GM12878 (cell line): ENCODE measurements at regions not wholly inside any gene's neighbourhood (a gene's known extent, or its start where the extent isn't known, plus 50 kb on each side); places are given as distances from the start of the nearest gene placed in this dataset.

ENCODE experiments used
- ATAC-seq: fragments of 200-7000 bp; cut with Tn5 transposase; 3 replicates; pipeline ENCODE4 v1.9.1; 2020; ENCODE audit warnings: mild to moderate bottlenecking, moderate library complexity
- BruUV-seq: library from RNA; stranded (reverse); fragments of 400-500 nt; replicated peaks from 2 replicates; lab custom pipeline; 2021; lab: Mats Ljungman, UMichigan
- CTCF ChIA-PET: fragments of 300-600 bp; sonication (Branson Sonifier 250); formaldehyde crosslinking; extraction: SDS; loops from one replicate; lab custom pipeline; 2021; ENCODE audit warnings: inconsistent platforms; lab: Yijun Ruan, JAX
- POLR2A ChIA-PET: fragments of 350-600 bp; formaldehyde crosslinking; extraction: SDS; loops from one replicate; lab custom pipeline; 2021; ENCODE audit warnings: inconsistent platforms; lab: Charles Lee
- RAD21 ChIA-PET: fragments of 300-600 bp; sonication (Branson Sonifier 250); formaldehyde crosslinking; loops from one replicate; lab custom pipeline; 2023; ENCODE audit warnings: antibody characterized with exemption; ENCODE audit not compliant: unreplicated experiment; lab: Charles Lee
- SMC1A ChIA-PET: fragments of 300-600 bp; sonication (Branson Sonifier 250); formaldehyde crosslinking; loops from one replicate; lab custom pipeline; 2023; ENCODE audit not compliant: unreplicated experiment, uncharacterized antibody; lab: Charles Lee
- DNase-seq: peaks from one replicate; pipeline ENCODE4 v3.0.0-alpha.2; 2011; ENCODE audit warnings: low read depth, low spot score
- FAIRE-seq: peaks from 3 replicates; lab custom pipeline; 2011; peaks lifted over from hg19 to GRCh38; lab: Jason Lieb, UNC
- H2AFZ ChIP-seq: 2 replicates; pipeline ENCODE4 v1.6.0; 2011; ENCODE audit warnings: low read depth, low read length, control low read depth; ENCODE audit not compliant: control insufficient read depth
- H3K27ac ChIP-seq: 2 replicates; pipeline ENCODE4 v1.5.1; 2011; ENCODE audit warnings: control low read depth; ENCODE audit not compliant: control insufficient read depth, insufficient read depth
- H3K27me3 ChIP-seq, 2 experiments: replicated peaks in 1 of 2; 2 replicates each; pipeline versions ENCODE4 v1.6.0 to v1.6.1; 2011; ENCODE audit warnings: low read length in 1 of 2; ENCODE audit not compliant: control insufficient read depth in 2 of 2, insufficient read depth in 2 of 2
- H3K36me3 ChIP-seq, 2 experiments: 2 replicates each; pipeline ENCODE4 v1.5.1; 2011; ENCODE audit warnings: low read length in 1 of 2; ENCODE audit not compliant: control insufficient read depth in 2 of 2, insufficient read depth in 2 of 2
- H3K4me1 ChIP-seq: 2 replicates; pipeline ENCODE4 v1.6.1; 2011; ENCODE audit warnings: mild to moderate bottlenecking, low read length, moderate library complexity, mixed read lengths; ENCODE audit not compliant: control insufficient read depth, insufficient read depth
- H3K4me2 ChIP-seq: 2 replicates; pipeline ENCODE4 v1.6.0; 2011; ENCODE audit warnings: control low read depth; ENCODE audit not compliant: control insufficient read depth, insufficient read depth
- H3K4me3 ChIP-seq: fragments of 200-600 bp; sonication (generic); 2 replicates; pipeline ENCODE4 v1.5.1; 2016
- H3K79me2 ChIP-seq: 2 replicates; pipeline ENCODE4 v1.6.0; 2011; ENCODE audit warnings: low read length; ENCODE audit not compliant: control insufficient read depth, insufficient read depth
- H3K9ac ChIP-seq: 2 replicates; pipeline ENCODE4 v1.8.0; 2011; ENCODE audit warnings: low read length, control low read depth, mixed read lengths; ENCODE audit not compliant: control insufficient read depth, insufficient read depth
- H3K9me3 ChIP-seq: replicated peaks from 3 replicates; pipeline ENCODE4 v1.5.1; 2011; ENCODE audit warnings: mild to moderate bottlenecking, low read length; ENCODE audit not compliant: control insufficient read depth, insufficient read depth
- H4K20me1 ChIP-seq: 2 replicates; pipeline ENCODE4 v1.6.0; 2011; ENCODE audit not compliant: control insufficient read depth, insufficient read depth
- ETV6 ChIP-seq, 2 experiments: fragments of 450-650 bp in 1 of 2; IDR thresholded peaks in 1 of 2; conservative IDR thresholded peaks in 1 of 2; 2 replicates each; pipeline ENCODE4 v1.6.1; 2014; ENCODE audit warnings: antibody characterized with exemption in 1 of 2, borderline replicate concordance in 1 of 2, low read depth in 1 of 2, mild to moderate bottlenecking in 1 of 2, moderate library complexity in 1 of 2
- FOXK2 ChIP-seq: fragments of 450-650 bp; IDR thresholded peaks from 2 replicates; pipeline ENCODE4 v1.6.1; 2017; ENCODE audit warnings: mild to moderate bottlenecking, moderate library complexity
- NFYA ChIP-seq: IDR thresholded peaks from 2 replicates; pipeline ENCODE4 v1.6.1; 2011; ENCODE audit warnings: low read depth, mild to moderate bottlenecking, low read length, improper control_type of control experiment, borderline replicate concordance
- NR2F1 ChIP-seq: fragments of 450-650 bp; conservative IDR thresholded peaks from 2 replicates; pipeline ENCODE4 v1.6.1; 2017; ENCODE audit warnings: mild to moderate bottlenecking
- RFX5 ChIP-seq: IDR thresholded peaks from 2 replicates; pipeline ENCODE4 v1.6.1; 2011; ENCODE audit warnings: low read depth, low read length, improper control_type of control experiment
- SMAD1 ChIP-seq: fragments of 450-650 bp; IDR thresholded peaks from 2 replicates; pipeline ENCODE4 v1.6.1; 2018; ENCODE audit warnings: mild to moderate bottlenecking, low read depth; ENCODE audit not compliant: partially characterized antibody
- SMAD5 ChIP-seq: IDR thresholded peaks from 2 replicates; pipeline ENCODE4 v1.6.1; 2016; ENCODE audit warnings: antibody characterized with exemption, low read depth
- TCF12 ChIP-seq: IDR thresholded peaks from 2 replicates; pipeline ENCODE4 v1.6.1; 2011; ENCODE audit warnings: low read depth, mild to moderate bottlenecking, low read length
- YBX1 ChIP-seq: fragments of 450-650 bp; IDR thresholded peaks from 2 replicates; pipeline ENCODE4 v1.6.1; 2016; ENCODE audit warnings: antibody characterized with exemption
- WGBS: methylation state at CpG from one replicate; pipeline ENCODE4 v1.1.6; 2016; ENCODE audit warnings: low lambda C conversion rate; ENCODE audit not compliant: insufficient replicate concordance, insufficient coverage; ENCODE audit errors: missing lambda C conversion rate; 5-methylcytosine and 5-hydroxymethylcytosine counted together
- in situ Hi-C: fragments of 300-500 bp; cut with MboI; formaldehyde crosslinking; loops from 9 replicates; pipeline ENCODE4 v1.14.3; 2018; ENCODE audit warnings: mixed read lengths
- intact Hi-C: fragments of 100-400 bp; cut with micrococcal nuclease; formaldehyde crosslinking; loops from one replicate; pipeline ENCODE4 v1.14.2; 2022; ENCODE audit not compliant: unreplicated experiment
- TF ChIP-seq, protein P1 (sequence below): fragments of 450-650 bp; formaldehyde crosslinking; IDR thresholded peaks from 2 replicates; pipeline ENCODE4 v1.4.0; 2022; ENCODE audit warnings: mild to moderate bottlenecking, moderate library complexity

DNA sequence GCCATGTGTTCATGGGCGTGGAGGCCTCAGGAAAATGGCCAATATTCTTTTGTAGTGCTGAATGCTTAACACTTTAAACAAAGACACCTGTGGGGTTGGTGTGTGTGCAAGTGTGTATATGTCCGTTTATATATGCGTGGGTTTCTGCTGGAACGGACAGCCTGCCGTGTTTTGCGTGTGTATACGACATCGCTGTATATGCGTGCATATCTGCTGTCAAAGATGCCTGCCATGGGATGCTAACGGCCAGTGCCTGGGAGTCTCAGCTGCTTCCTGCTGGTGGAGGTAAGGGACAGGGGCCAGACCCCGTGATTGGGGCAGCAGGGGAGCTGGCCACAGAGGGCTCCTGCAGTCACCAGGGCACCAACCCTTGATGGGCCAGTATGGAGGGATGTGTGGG, 216.3 kb upstream of the SHH start:
- Histone ChIP-seq H3K27me3 (no peaks in the 10 kb centered on the region), H3K9me3 (no peaks in the 10 kb centered on the region; the same call in 1 of the 3 replicates), H4K20me1 (no peaks in the 10 kb centered on the region), H3K4me3 (no peak overlapping the region), H3K4me2 (no peak overlapping the region), H3K4me1 (no peaks in the 10 kb centered on the region), H3K9ac (no peak overlapping the region), H3K36me3 (no peaks in the 10 kb centered on the region), H3K79me2 (no peaks in the 10 kb centered on the region), H3K27ac (no peak overlapping the region)
- in situ Hi-C loops = no loop called here
- no peak for ATAC-seq
- POLR2A ChIA-PET = no interaction called here
- CTCF ChIA-PET = no interaction called here
- intact Hi-C loops = no loop called here
- SMC1A ChIA-PET = no interaction called here
- FAIRE-seq = no peak
- WGBS = 58% methylated on average over 10 of the region's 11 CpGs
- no peak for DNase-seq
- RAD21 ChIA-PET = no interaction called here
- TF ChIP-seq NR2F1 = no peak
- TF ChIP-seq YBX1 = no peak
- TF ChIP-seq ETV6 (conservative IDR thresholded peaks at IDR 0.05 in 1 of 2, IDR thresholded peaks at IDR 0.05 in 1 of 2; ENCODE audit: borderline replicate concordance in 1 of 2, low read depth in 1 of 2) = no peak
- no peak for TF ChIP-seq FOXK2
- TF ChIP-seq, all 136 proteins: peak for 0
- BruUV-seq = no TSS peak
- H2AFZ ChIP-seq = no peak overlapping the region

DNA sequence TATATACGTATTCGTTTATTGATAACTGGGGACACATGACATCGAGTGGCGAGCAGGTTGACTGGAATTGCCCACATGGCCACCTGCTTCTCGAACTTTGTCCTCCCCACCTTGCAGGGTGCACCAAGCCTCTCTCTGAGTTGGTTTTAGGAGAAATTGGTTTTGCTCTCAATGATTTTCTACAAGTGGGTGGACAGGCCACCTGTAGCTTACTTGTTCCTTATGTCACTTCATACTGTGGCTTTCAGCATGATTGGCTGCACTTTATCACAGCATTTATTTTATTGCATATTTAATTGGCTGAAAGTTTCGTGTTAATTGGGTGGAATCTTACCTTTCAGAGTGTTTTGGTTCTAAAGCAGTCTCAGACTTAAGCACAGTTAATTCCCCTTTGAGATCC, 215.6 kb upstream of the SHH start:
- DNase-seq = no peak
- FAIRE-seq = no peak
- 37% methylated on average over 6 of the region's 6 CpGs for WGBS
- intact Hi-C loops = no loop called here
- no peak for ATAC-seq
- TF ChIP-seq SMAD5 = no peak
- TF ChIP-seq RFX5 = no peak
- no peak for TF ChIP-seq SMAD1
- TF ChIP-seq, protein P1, sequence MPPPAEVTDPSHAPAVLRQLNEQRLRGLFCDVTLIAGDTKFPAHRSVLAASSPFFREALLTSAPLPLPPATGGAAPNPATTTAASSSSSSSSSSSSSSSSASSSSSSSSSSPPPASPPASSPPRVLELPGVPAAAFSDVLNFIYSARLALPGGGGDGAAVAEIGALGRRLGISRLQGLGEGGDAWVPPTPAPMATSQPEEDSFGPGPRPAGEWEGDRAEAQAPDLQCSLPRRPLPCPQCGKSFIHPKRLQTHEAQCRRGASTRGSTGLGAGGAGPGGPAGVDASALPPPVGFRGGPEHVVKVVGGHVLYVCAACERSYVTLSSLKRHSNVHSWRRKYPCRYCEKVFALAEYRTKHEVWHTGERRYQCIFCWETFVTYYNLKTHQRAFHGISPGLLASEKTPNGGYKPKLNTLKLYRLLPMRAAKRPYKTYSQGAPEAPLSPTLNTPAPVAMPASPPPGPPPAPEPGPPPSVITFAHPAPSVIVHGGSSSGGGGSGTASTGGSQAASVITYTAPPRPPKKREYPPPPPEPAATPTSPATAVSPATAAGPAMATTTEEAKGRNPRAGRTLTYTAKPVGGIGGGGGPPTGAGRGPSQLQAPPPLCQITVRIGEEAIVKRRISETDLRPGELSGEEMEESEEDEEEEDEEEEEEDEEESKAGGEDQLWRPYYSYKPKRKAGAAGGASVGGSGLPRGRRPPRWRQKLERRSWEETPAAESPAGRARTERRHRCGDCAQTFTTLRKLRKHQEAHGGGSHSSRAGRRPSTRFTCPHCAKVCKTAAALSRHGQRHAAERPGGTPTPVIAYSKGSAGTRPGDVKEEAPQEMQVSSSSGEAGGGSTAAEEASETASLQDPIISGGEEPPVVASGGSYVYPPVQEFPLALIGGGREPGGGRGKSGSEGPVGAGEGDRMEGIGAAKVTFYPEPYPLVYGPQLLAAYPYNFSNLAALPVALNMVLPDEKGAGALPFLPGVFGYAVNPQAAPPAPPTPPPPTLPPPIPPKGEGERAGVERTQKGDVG (CRISPR knock-in tag) = no peak
- no peak for TF ChIP-seq TCF12
- TF ChIP-seq NFYA = no peak
- TF ChIP-seq, all 136 proteins: peak for 0
- H3K4me3 ChIP-seq = no peak overlapping the region
- H3K36me3 ChIP-seq = no peaks in the 10 kb centered on the region
- H3K4me1 ChIP-seq = no peaks in the 10 kb centered on the region
- in situ Hi-C loops = no loop called here
- H2AFZ ChIP-seq = no peak overlapping the region
- H3K79me2 ChIP-seq = no peaks in the 10 kb centered on the region
- no TSS peak for BruUV-seq
- H3K27me3 ChIP-seq = no peaks in the 10 kb centered on the region
- no peaks in the 10 kb centered on the region; the same call in 2 of the 3 replicates for H3K9me3 ChIP-seq
- ChIA-PET RAD21 (no interaction called here), SMC1A (no interaction called here), POLR2A (no interaction called here), CTCF (no interaction called here)
- H3K4me2 ChIP-seq = no peak overlapping the region
- no peak overlapping the region for H3K27ac ChIP-seq
- H3K9ac ChIP-seq = no peak overlapping the region
- no peaks in the 10 kb centered on the region for H4K20me1 ChIP-seq
